Trophoblast cell (in vitro differentiated cells and primary cell): ENCODE measurements at regions not wholly inside any gene's neighbourhood (a gene's known extent, or its start where the extent isn't known, plus 50 kb on each side); places are given as distances from the start of the nearest gene placed in this dataset.

Experiments used
- DNase-seq, 2 donors: peaks; one replicate each; pipeline ENCODE4 v3.0.0-alpha.2; 2016
- H2AFZ ChIP-seq: 2 replicates; pipeline ENCODE4 v1.6.1; 2013; ENCODE audit warnings: low read length, moderate library complexity, mild to moderate bottlenecking; ENCODE audit not compliant: insufficient read depth, poor library complexity
- H2AK5ac ChIP-seq: 2 replicates; pipeline ENCODE4 v1.6.1; 2013; ENCODE audit warnings: mild to moderate bottlenecking, low read length
- H2BK120ac ChIP-seq: 2 replicates; pipeline ENCODE4 v1.6.1; 2013; ENCODE audit warnings: low read length, mild to moderate bottlenecking, moderate library complexity; ENCODE audit not compliant: insufficient read depth, poor library complexity
- H2BK12ac ChIP-seq: 2 replicates; pipeline ENCODE4 v1.6.1; 2013; ENCODE audit warnings: mild to moderate bottlenecking, low read length, moderate library complexity
- H2BK5ac ChIP-seq: 2 replicates; pipeline ENCODE4 v1.6.1; 2013; ENCODE audit warnings: low read length, low read depth, moderate library complexity, mild to moderate bottlenecking; ENCODE audit not compliant: poor library complexity
- H3K14ac ChIP-seq: 2 replicates; pipeline ENCODE4 v1.6.1; 2013; ENCODE audit warnings: mild to moderate bottlenecking, low read length
- H3K18ac ChIP-seq: 2 replicates; pipeline ENCODE4 v1.6.1; 2013; ENCODE audit warnings: mild to moderate bottlenecking, low read length
- H3K23ac ChIP-seq: 2 replicates; pipeline ENCODE4 v1.6.1; 2013; ENCODE audit warnings: low read length
- H3K27ac ChIP-seq: 2 replicates; pipeline ENCODE4 v1.5.1; 2013; ENCODE audit warnings: low read depth, mild to moderate bottlenecking, inconsistent platforms, low read length, moderate library complexity
- H3K27me3 ChIP-seq: 2 replicates; pipeline ENCODE4 v1.6.1; 2013; ENCODE audit warnings: inconsistent platforms, mild to moderate bottlenecking, low read length, moderate library complexity; ENCODE audit not compliant: insufficient read depth
- H3K36me3 ChIP-seq, 2 experiments: 1 replicate in 1 of 2; 2 replicates in 1 of 2; pipeline ENCODE4 v1.6.1; 2013; ENCODE audit warnings: low read length in 2 of 2, mild to moderate bottlenecking in 2 of 2, moderate library complexity in 1 of 2; ENCODE audit not compliant: insufficient read depth in 2 of 2, control insufficient read depth in 1 of 2
- H3K4ac ChIP-seq: 2 replicates; pipeline ENCODE4 v1.6.1; 2013; ENCODE audit warnings: low read depth, mild to moderate bottlenecking, low read length, moderate library complexity
- H3K4me1 ChIP-seq, 2 experiments: 1 replicate in 1 of 2; 2 replicates in 1 of 2; pipeline ENCODE4 v1.6.1; 2013; ENCODE audit warnings: low read length in 2 of 2, mild to moderate bottlenecking in 2 of 2, moderate library complexity in 1 of 2; ENCODE audit not compliant: insufficient read depth in 2 of 2, control insufficient read depth in 1 of 2
- H3K4me2 ChIP-seq: 2 replicates; pipeline ENCODE4 v1.6.1; 2013; ENCODE audit warnings: inconsistent platforms, mild to moderate bottlenecking, low read length, moderate library complexity
- H3K4me3 ChIP-seq: 2 replicates; pipeline ENCODE4 v1.5.1; 2013; ENCODE audit warnings: mild to moderate bottlenecking, low read depth, low read length, inconsistent platforms
- H3K79me1 ChIP-seq: one replicate; pipeline ENCODE4 v1.6.1; 2013; ENCODE audit warnings: low read length
- H3K79me2 ChIP-seq: 2 replicates; pipeline ENCODE4 v1.6.1; 2013; ENCODE audit warnings: low read length, mild to moderate bottlenecking; ENCODE audit not compliant: control insufficient read depth, insufficient read depth, poor library complexity
- H3K9ac ChIP-seq: 2 replicates; pipeline ENCODE4 v1.6.1; 2013; ENCODE audit warnings: mild to moderate bottlenecking, low read length
- H3K9me3 ChIP-seq: 2 replicates; pipeline ENCODE4 v1.6.1; 2013; ENCODE audit warnings: low read depth, mild to moderate bottlenecking, control low read depth, inconsistent platforms, low read length; ENCODE audit not compliant: insufficient read depth
- H4K12ac ChIP-seq: 2 replicates; pipeline ENCODE4 v1.6.1; 2013; ENCODE audit warnings: low read depth, mild to moderate bottlenecking, low read length, moderate library complexity
- H4K8ac ChIP-seq: 2 replicates; pipeline ENCODE4 v1.6.1; 2013; ENCODE audit warnings: low read depth, mild to moderate bottlenecking, low read length, moderate library complexity
- H4K91ac ChIP-seq: one replicate; pipeline ENCODE4 v1.6.1; 2013; ENCODE audit warnings: low read depth, mild to moderate bottlenecking, low read length, moderate library complexity
- WGBS: extraction: QIAGEN DNeasy Blood & Tissue Kit; methylation state at CpG from one replicate; pipeline ENCODE4 v1.1.7; 2013; ENCODE audit warnings: missing lambda C conversion rate; ENCODE audit not compliant: insufficient read length, insufficient coverage; ENCODE audit errors: extremely low coverage; 5-methylcytosine and 5-hydroxymethylcytosine counted together

DNA sequence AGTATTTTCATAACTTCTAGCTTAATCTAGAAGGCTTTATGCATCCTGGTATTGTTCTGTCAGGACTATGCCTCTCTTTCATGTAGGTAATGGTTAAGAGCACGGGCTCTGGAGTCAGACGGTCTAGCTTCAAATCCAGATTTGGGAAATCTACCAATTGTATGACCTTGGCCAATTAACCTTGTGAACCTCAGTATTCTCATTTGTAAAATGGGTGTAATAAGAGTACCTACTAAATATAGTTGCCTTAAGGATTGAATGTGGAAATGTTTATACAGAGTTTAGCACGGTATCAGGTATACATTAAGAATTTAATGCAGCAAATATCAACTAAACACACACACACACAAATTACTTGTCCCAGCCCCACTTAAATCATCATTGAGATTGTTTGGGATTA, 97.3 kb upstream of the RAB3GAP2 start:
- peaks cover 19% of the 10 kb centered on the region for H3K79me1 ChIP-seq
- no peak overlapping the region for H4K12ac ChIP-seq
- no peak overlapping the region for H3K9ac ChIP-seq
- no peak overlapping the region for H3K4me3 ChIP-seq
- no peak for DNase-seq
- H3K4me2 ChIP-seq = no peak overlapping the region
- H2BK12ac ChIP-seq = no peak overlapping the region
- no peak overlapping the region for H3K4ac ChIP-seq
- H3K36me3 ChIP-seq = no peaks in the 10 kb centered on the region
- no peak overlapping the region for H3K23ac ChIP-seq
- no peak overlapping the region for H2BK5ac ChIP-seq
- peaks cover 22 to 26% of the 10 kb centered on the region in 2 experiments for H3K4me1 ChIP-seq
- no peak overlapping the region for H3K14ac ChIP-seq
- H3K9me3 ChIP-seq = peaks cover 2% of the 10 kb centered on the region
- no CpG with 5 or more reads among the region's 3 CpGs for WGBS
- no peaks in the 10 kb centered on the region for H3K27me3 ChIP-seq
- H4K8ac ChIP-seq = no peak overlapping the region
- no peak overlapping the region for H2AK5ac ChIP-seq
- H3K27ac ChIP-seq = peak overlapping the region; percentile 79
- no peak overlapping the region for H2AFZ ChIP-seq
- H2BK120ac ChIP-seq = no peak overlapping the region
- H3K18ac ChIP-seq = no peak overlapping the region
- peaks cover 2% of the 10 kb centered on the region for H3K79me2 ChIP-seq
- no peak overlapping the region for H4K91ac ChIP-seq

GRCh38 chr1:220368352-220369265, 96.4 kb upstream of the RAB3GAP2 start:
- H3K4me1 ChIP-seq = peaks cover 21 to 31% of the 10 kb centered on the region in 2 experiments

DNA sequence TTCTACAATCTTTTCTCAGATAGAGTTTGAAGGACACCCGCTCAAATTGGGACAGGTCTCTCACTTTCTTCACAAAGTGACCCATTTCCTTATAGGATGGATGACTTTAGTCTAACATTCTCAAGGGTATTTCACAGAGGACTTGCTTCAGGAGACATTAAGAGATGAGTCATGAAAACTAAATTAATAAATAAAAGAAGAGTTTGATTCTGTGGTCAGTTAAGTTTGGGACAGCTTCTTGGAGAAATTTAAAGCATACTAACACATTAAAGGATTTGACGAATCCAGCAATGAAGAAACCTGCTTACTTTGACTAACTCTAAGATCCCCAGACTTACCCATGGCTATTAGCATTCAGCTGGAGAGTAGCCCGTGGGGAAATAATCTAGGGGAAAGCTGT, 95.6 kb upstream of the RAB3GAP2 start:
- Histone ChIP-seq H3K79me2 (peaks cover 2% of the 10 kb centered on the region), H4K12ac (no peak overlapping the region), H2BK5ac (no peak overlapping the region), H3K79me1 (peaks cover 19% of the 10 kb centered on the region), H2AFZ (no peak overlapping the region), H3K14ac (no peak overlapping the region), H3K4ac (no peak overlapping the region), H3K27ac (peak overlapping the region; percentile 74), H3K4me2 (peak overlapping the region; percentile 46), H2BK120ac (no peak overlapping the region), H3K18ac (no peak overlapping the region), H2BK12ac (no peak overlapping the region), H3K36me3 (no peaks in the 10 kb centered on the region), H4K91ac (no peak overlapping the region), H3K9ac (no peak overlapping the region), H3K4me1 (peaks cover 23 to 35% of the 10 kb centered on the region in 2 experiments), H3K9me3 (peaks cover 2% of the 10 kb centered on the region), H3K27me3 (no peaks in the 10 kb centered on the region), H4K8ac (no peak overlapping the region), H3K4me3 (no peak overlapping the region), H3K23ac (no peak overlapping the region), H2AK5ac (no peak overlapping the region)
- DNase-seq = no peak
- WGBS = no CpG with 5 or more reads among the region's 3 CpGs

More at GRCh38 chr1:220368352-220369265, 96.4 kb upstream of the RAB3GAP2 start:
- Histone ChIP-seq H4K8ac (peak overlapping the region; percentile 12), H2AK5ac (no peak overlapping the region), H3K9me3 (peaks cover 2% of the 10 kb centered on the region), H3K23ac (no peak overlapping the region), H3K27me3 (no peaks in the 10 kb centered on the region), H3K36me3 (no peaks in the 10 kb centered on the region), H2BK5ac (peak overlapping the region; percentile 45), H3K14ac (peak overlapping the region; percentile 4), H3K9ac (no peak overlapping the region), H3K4me3 (no peak overlapping the region), H4K12ac (no peak overlapping the region), H2BK120ac (peak overlapping the region; percentile 55), H3K79me1 (peaks cover 19% of the 10 kb centered on the region), H2BK12ac (peak overlapping the region; percentile 48), H3K4ac (no peak overlapping the region), H3K79me2 (peaks cover 2% of the 10 kb centered on the region), H3K18ac (no peak overlapping the region), H4K91ac (peak overlapping the region; percentile 54), H3K4me2 (peak overlapping the region; percentile 46), H2AFZ (no peak overlapping the region), H3K27ac (peak overlapping the region; percentile 79)
- peak; percentile 78 to 89 for DNase-seq
- WGBS = no CpG with 5 or more reads among the region's 7 CpGs

DNA sequence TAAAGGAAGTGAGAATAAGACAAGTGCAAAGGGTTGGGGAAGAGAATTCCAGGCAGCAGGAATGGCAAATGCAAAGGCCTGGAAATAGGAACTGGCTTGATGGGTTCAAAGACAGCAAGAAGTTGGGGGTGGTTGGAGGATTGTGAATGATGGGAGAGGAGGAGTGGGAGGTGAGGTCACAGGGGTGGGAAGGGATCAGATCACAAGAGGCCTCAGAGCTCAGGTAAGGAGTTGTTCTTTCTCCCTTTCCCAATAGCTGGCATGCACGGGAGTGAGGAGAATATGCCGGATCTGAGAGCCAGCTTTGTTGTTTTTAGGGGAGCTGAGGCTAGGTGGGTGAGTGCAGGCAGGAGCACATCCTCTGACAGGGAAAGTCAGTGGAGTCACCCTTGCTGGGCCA, 94.0 kb upstream of the RAB3GAP2 start:
- Histone ChIP-seq H4K8ac (no peak overlapping the region), H3K79me1 (peaks cover 19% of the 10 kb centered on the region), H3K4me3 (no peak overlapping the region), H3K9me3 (no peaks in the 10 kb centered on the region), H3K4me2 (no peak overlapping the region), H3K4ac (no peak overlapping the region), H2BK5ac (no peak overlapping the region), H3K18ac (no peak overlapping the region), H4K12ac (no peak overlapping the region), H3K27me3 (no peaks in the 10 kb centered on the region), H3K79me2 (peaks cover 2% of the 10 kb centered on the region), H3K9ac (no peak overlapping the region), H3K4me1 (peaks cover 22 to 33% of the 10 kb centered on the region in 2 experiments), H2AK5ac (no peak overlapping the region), H3K23ac (no peak overlapping the region), H2BK12ac (peak overlapping the region; percentile 92), H3K36me3 (no peaks in the 10 kb centered on the region), H4K91ac (no peak overlapping the region), H2BK120ac (peak overlapping the region; percentile 24), H2AFZ (no peak overlapping the region), H3K27ac (no peak overlapping the region), H3K14ac (no peak overlapping the region)
- no CpG with 5 or more reads among the region's 2 CpGs for WGBS
- DNase-seq = no peak
